GM23338 (cell line): ENCODE measurements at regions not wholly inside any gene's neighbourhood (a gene's known extent, or its start where the extent isn't known, plus 50 kb on each side); places are given as distances from the start of the nearest gene placed in this dataset.
A peak's percentile ranks its signal among the peaks of the same experiment; 100 is the strongest.

Experiments used
- ATAC-seq: fragments of 200-7000 bp; cut with Tn5 transposase; 3 replicates; pipeline ENCODE4 v1.9.1; 2020
- DNase-seq: peaks from one replicate; pipeline ENCODE4 v3.0.0-alpha.2; 2015; ENCODE audit warnings: low spot score
- H2AFZ ChIP-seq: fragments of 200-600 bp; sonication (generic); 2 replicates; pipeline ENCODE4 v1.8.0; 2016; ENCODE audit warnings: antibody characterized with exemption, mild to moderate bottlenecking, moderate library complexity
- H3F3A ChIP-seq: fragments of 200-600 bp; sonication (generic); replicated peaks from 2 replicates; pipeline ENCODE4 v1.8.0; 2017; ENCODE audit warnings: antibody characterized with exemption, mixed run types, low read depth
- H3K27ac ChIP-seq: fragments of 200-600 bp; sonication (generic); 2 replicates; pipeline ENCODE4 v1.6.1; 2016; ENCODE audit warnings: low read depth
- H3K27me3 ChIP-seq: fragments of 200-600 bp; sonication (generic); 2 replicates; pipeline ENCODE4 v1.8.0; 2016; ENCODE audit warnings: mild to moderate bottlenecking, mixed run types, moderate library complexity; ENCODE audit not compliant: insufficient read depth
- H3K36me3 ChIP-seq: fragments of 200-600 bp; sonication (generic); 2 replicates; pipeline ENCODE4 v1.8.0; 2016; ENCODE audit warnings: mild to moderate bottlenecking; ENCODE audit not compliant: insufficient read depth
- H3K4me1 ChIP-seq: fragments of 200-600 bp; sonication (generic); 2 replicates; pipeline ENCODE4 v1.8.0; 2016; ENCODE audit warnings: mild to moderate bottlenecking, moderate library complexity; ENCODE audit not compliant: insufficient read depth
- H3K4me2 ChIP-seq: fragments of 200-600 bp; sonication (generic); 2 replicates; pipeline ENCODE4 v1.7.1; 2017; ENCODE audit warnings: mixed run types
- H3K4me3 ChIP-seq: fragments of 200-600 bp; sonication (generic); 2 replicates; pipeline ENCODE4 v1.6.1; 2016; ENCODE audit warnings: mixed run types
- H3K79me2 ChIP-seq: fragments of 200-600 bp; sonication (generic); replicated peaks from 2 replicates; pipeline ENCODE4 v1.8.0; 2017; ENCODE audit warnings: mild to moderate bottlenecking; ENCODE audit not compliant: insufficient read depth
- H3K9me2 ChIP-seq: fragments of 200-600 bp; sonication (generic); 2 replicates; pipeline ENCODE4 v1.8.0; 2017; ENCODE audit not compliant: insufficient read depth
- H4K20me1 ChIP-seq: fragments of 200-600 bp; sonication (generic); replicated peaks from 2 replicates; pipeline ENCODE4 v1.8.0; 2017; ENCODE audit warnings: mild to moderate bottlenecking; ENCODE audit not compliant: insufficient read depth
- H3K27ac Mint-ChIP-seq: 2 replicates; pipeline ENCODE4 v1.8.0; 2020; ENCODE audit warnings: inconsistent platforms, mild to moderate bottlenecking, moderate library complexity, mixed read lengths
- H3K27me3 Mint-ChIP-seq: 3 replicates; pipeline ENCODE4 v1.8.0; 2022; ENCODE audit warnings: low read depth, mild to moderate bottlenecking, moderate library complexity, mixed read lengths, inconsistent platforms; ENCODE audit not compliant: insufficient read depth, poor library complexity
- H3K36me3 Mint-ChIP-seq: 3 replicates; pipeline ENCODE4 v1.8.0; 2021; ENCODE audit warnings: low read depth, mild to moderate bottlenecking, inconsistent platforms, moderate library complexity, mixed read lengths
- H3K4me1 Mint-ChIP-seq: 3 replicates; pipeline ENCODE4 v1.8.0; 2020; ENCODE audit warnings: mild to moderate bottlenecking, inconsistent platforms, mixed read lengths
- H3K4me3 Mint-ChIP-seq: 3 replicates; pipeline ENCODE4 v1.8.0; 2021; ENCODE audit warnings: moderate library complexity, mild to moderate bottlenecking, inconsistent platforms, mixed read lengths
- H3K9me3 Mint-ChIP-seq: 3 replicates; pipeline ENCODE4 v1.8.0; 2020; ENCODE audit warnings: moderate library complexity, mild to moderate bottlenecking, inconsistent platforms, mixed read lengths
- CREB1 ChIP-seq: fragments of 250-450 bp; sonication (Bioruptor Pico); IDR thresholded peaks from 2 replicates; pipeline ENCODE4 v1.5.0; 2020; ENCODE audit warnings: low read depth, mild to moderate bottlenecking, moderate library complexity
- CTCF ChIP-seq, 2 experiments: fragments of 200-600 bp in 1 of 2; sonication (generic) in 1 of 2; conservative IDR thresholded peaks; 2 replicates each; pipeline versions ENCODE4 v1.5.1 to v1.6.1; 2016 to 2017; ENCODE audit warnings: antibody characterized with exemption in 2 of 2, low read depth in 2 of 2, mild to moderate bottlenecking in 2 of 2, moderate library complexity in 1 of 2
- ETS1 ChIP-seq: IDR thresholded peaks from 2 replicates; pipeline ENCODE4 v1.6.1; 2016; ENCODE audit warnings: antibody characterized with exemption
- EZH2 ChIP-seq: fragments of 200-600 bp; sonication (generic); IDR thresholded peaks from one replicate; pipeline ENCODE4 v1.8.0; 2017; ENCODE audit warnings: antibody characterized with exemption, mild to moderate bottlenecking, low read depth; ENCODE audit not compliant: unreplicated experiment
- EZH2phosphoT487 ChIP-seq: fragments of 200-600 bp; sonication (generic); IDR thresholded peaks from one replicate; pipeline ENCODE4 v1.8.1; 2018; ENCODE audit warnings: antibody characterized with exemption; ENCODE audit not compliant: unreplicated experiment
- JUNB ChIP-seq: IDR thresholded peaks from one replicate; pipeline ENCODE4 v1.6.1; 2016; ENCODE audit warnings: antibody characterized with exemption; ENCODE audit not compliant: unreplicated experiment
- NANOG ChIP-seq: IDR thresholded peaks from 2 replicates; pipeline ENCODE4 v1.6.1; 2016; ENCODE audit warnings: antibody characterized with exemption, borderline replicate concordance
- POLR2AphosphoS5 ChIP-seq: IDR thresholded peaks from 2 replicates; pipeline ENCODE4 v1.6.1; 2016; ENCODE audit warnings: antibody characterized with exemption, low read depth
- REST ChIP-seq: IDR thresholded peaks from one replicate; pipeline ENCODE4 v1.6.1; 2018; ENCODE audit warnings: antibody characterized with exemption; ENCODE audit not compliant: unreplicated experiment
- ZNF331 ChIP-seq: fragments of 250-450 bp; sonication (Bioruptor Pico); IDR thresholded peaks from 2 replicates; pipeline ENCODE4 v1.5.0; 2020; ENCODE audit warnings: low read depth, mild to moderate bottlenecking, moderate library complexity

- H3K79me2 ChIP-seq: no peaks in the 10 kb centered on the region
- H4K20me1 ChIP-seq: no peaks in the 10 kb centered on the region
- no peak overlapping the region for H3K27ac ChIP-seq
- no peaks in the 10 kb centered on the region for H3K4me1 ChIP-seq
- no peak overlapping the region for H3K4me2 ChIP-seq
- Mint-ChIP-seq H3K36me3 (no peaks in the 10 kb centered on the region), H3K4me1 (no peaks in the 10 kb centered on the region; the same call in 2 of the 3 replicates), H3K27me3 (peaks cover 3% of the 10 kb centered on the region), H3K27ac (no peak overlapping the region), H3K9me3 (peaks cover 2% of the 10 kb centered on the region; the same call in 2 of the 3 replicates), H3K4me3 (no peak overlapping the region)
- H3K36me3 ChIP-seq: no peaks in the 10 kb centered on the region
- ATAC-seq: no peak
- peak; percentile 4 for DNase-seq
- no peak overlapping the region for H3K4me3 ChIP-seq
- no peak overlapping the region for H2AFZ ChIP-seq
- H3F3A ChIP-seq: no peaks in the 10 kb centered on the region
- no peak for TF ChIP-seq ETS1
- TF ChIP-seq CTCF (conservative IDR thresholded peaks at IDR 0.05; ENCODE audit: low read depth in 2 of 2): no peak
- TF ChIP-seq REST: no peak
- TF ChIP-seq POLR2AphosphoS5: no peak
- no peak for TF ChIP-seq EZH2
- no peak for TF ChIP-seq ZNF331 (CRISPR knock-in tag)
- no peak for TF ChIP-seq JUNB
- TF ChIP-seq NANOG: no peak
- TF ChIP-seq CREB1: no peak
- TF ChIP-seq EZH2phosphoT487: no peak
- H3K9me2 ChIP-seq: no peaks in the 10 kb centered on the region; the same call in 1 of the 2 replicates
- H3K27me3 ChIP-seq: no peaks in the 10 kb centered on the region
Observed at GRCh38 chr5:39624268-39624886, 199.6 kb upstream of the DAB2 start.
